ENCODE measurements at regions not wholly inside any gene's neighbourhood (a gene's known extent, or its start where the extent isn't known, plus 50 kb on each side); places are given as distances from the start of the nearest gene placed in this dataset.

- Histone ChIP-seq H2AFZ (ENCODE audit: low read depth) (no peak overlapping the region), H3K4me1 (ENCODE audit: low read depth, poor library complexity, severe bottlenecking) (no peaks in the 10 kb centered on the region), H3K4me2 (no peak overlapping the region)
These were observed 93.7 kb downstream of the SPTSSA start for GRCh38 chr14:34368115-34368970.

DNA sequence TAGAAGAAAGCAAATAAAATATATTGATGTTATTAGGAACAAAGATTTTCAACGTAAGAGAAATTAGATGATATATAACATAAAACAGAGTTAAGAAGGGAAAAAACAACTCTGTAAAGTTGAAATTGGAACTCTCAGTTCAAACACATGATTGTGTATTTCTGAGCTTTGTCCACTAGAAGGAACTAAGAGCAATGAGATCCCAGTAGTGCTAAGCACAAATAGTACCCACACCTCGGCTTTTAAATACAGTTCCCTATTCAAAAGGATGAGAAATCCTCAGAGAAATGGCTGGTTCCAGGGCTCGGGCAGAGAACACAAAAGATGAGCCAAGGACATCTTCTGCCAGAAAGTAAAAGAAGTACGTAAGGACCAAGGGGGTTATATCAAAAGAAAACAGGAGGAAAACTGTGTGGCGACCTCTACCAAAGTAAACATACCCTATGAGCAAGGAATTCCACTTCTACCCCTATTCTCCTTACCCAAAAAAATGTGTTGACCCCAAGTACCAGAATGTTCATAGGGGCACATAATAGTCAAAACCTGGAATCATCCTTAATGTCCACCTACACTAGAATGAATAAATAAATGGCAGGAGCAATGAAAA lies 96.6 kb downstream of the SPTSSA start:
- no peak overlapping the region for H2AFZ ChIP-seq (ENCODE audit: low read depth)
- no peak overlapping the region for H3K9ac ChIP-seq
- no peaks in the 10 kb centered on the region for H3K36me3 ChIP-seq (ENCODE audit: insufficient read depth)
- H3K27ac ChIP-seq = no peak overlapping the region
- H3K27me3 ChIP-seq (ENCODE audit: insufficient read depth, low read depth) = no peaks in the 10 kb centered on the region
- H3K79me2 ChIP-seq (ENCODE audit: insufficient read depth, low read depth) = no peaks in the 10 kb centered on the region
- H3K4me2 ChIP-seq = no peak overlapping the region
- H4K20me1 ChIP-seq (ENCODE audit: insufficient read depth) = no peaks in the 10 kb centered on the region
- TF ChIP-seq CTCF (conservative IDR thresholded peaks at IDR 0.05; ENCODE audit: low read depth, low read length) = no peak
- no peak overlapping the region for H3K4me3 ChIP-seq (IDR thresholded peaks at IDR 0.05; ENCODE audit: insufficient read depth, low read depth, low read length)
- H3K4me1 ChIP-seq (ENCODE audit: low read depth, poor library complexity, severe bottlenecking) = no peaks in the 10 kb centered on the region

More at GRCh38 chr14:34368115-34368970, 93.7 kb downstream of the SPTSSA start:
- Histone ChIP-seq H3K79me2 (ENCODE audit: insufficient read depth, low read depth) (no peaks in the 10 kb centered on the region), H4K20me1 (ENCODE audit: insufficient read depth) (no peaks in the 10 kb centered on the region), H3K27me3 (ENCODE audit: insufficient read depth, low read depth) (no peaks in the 10 kb centered on the region), H3K27ac (no peak overlapping the region), H3K9ac (no peak overlapping the region), H3K4me3 (IDR thresholded peaks at IDR 0.05; ENCODE audit: insufficient read depth, low read depth, low read length) (no peak overlapping the region), H3K36me3 (ENCODE audit: insufficient read depth) (no peaks in the 10 kb centered on the region)
- TF ChIP-seq CTCF (conservative IDR thresholded peaks at IDR 0.05; ENCODE audit: low read depth, low read length) = no peak

- Histone ChIP-seq H3K9ac (no peak overlapping the region), H3K4me3 (IDR thresholded peaks at IDR 0.05; ENCODE audit: insufficient read depth, low read depth, low read length) (no peak overlapping the region), H3K27ac (no peak overlapping the region), H3K4me2 (no peak overlapping the region), H3K79me2 (ENCODE audit: insufficient read depth, low read depth) (no peaks in the 10 kb centered on the region), H4K20me1 (ENCODE audit: insufficient read depth) (no peaks in the 10 kb centered on the region), H3K27me3 (ENCODE audit: insufficient read depth, low read depth) (no peaks in the 10 kb centered on the region), H2AFZ (ENCODE audit: low read depth) (no peak overlapping the region), H3K36me3 (ENCODE audit: insufficient read depth) (no peaks in the 10 kb centered on the region), H3K4me1 (ENCODE audit: low read depth, poor library complexity, severe bottlenecking) (peaks cover 4% of the 10 kb centered on the region)
- TF ChIP-seq CTCF (conservative IDR thresholded peaks at IDR 0.05; ENCODE audit: low read depth, low read length) = no peak
These were observed 97.8 kb downstream of the SPTSSA start for GRCh38 chr14:34364201-34364600.

- peaks cover 6% of the 10 kb centered on the region for H3K4me1 ChIP-seq (ENCODE audit: low read depth, poor library complexity, severe bottlenecking)
- H2AFZ ChIP-seq (ENCODE audit: low read depth) = no peak overlapping the region
- H3K9ac ChIP-seq = no peak overlapping the region
- H3K27ac ChIP-seq = no peak overlapping the region
- H4K20me1 ChIP-seq (ENCODE audit: insufficient read depth) = no peaks in the 10 kb centered on the region
- no peak overlapping the region for H3K4me3 ChIP-seq (IDR thresholded peaks at IDR 0.05; ENCODE audit: insufficient read depth, low read depth, low read length)
- no peaks in the 10 kb centered on the region for H3K27me3 ChIP-seq (ENCODE audit: insufficient read depth, low read depth)
- no peak overlapping the region for H3K4me2 ChIP-seq
- H3K36me3 ChIP-seq (ENCODE audit: insufficient read depth) = no peaks in the 10 kb centered on the region
- H3K79me2 ChIP-seq (ENCODE audit: insufficient read depth, low read depth) = no peaks in the 10 kb centered on the region
- no peak for TF ChIP-seq CTCF (conservative IDR thresholded peaks at IDR 0.05; ENCODE audit: low read depth, low read length)
These were observed 98.3 kb downstream of the SPTSSA start for GRCh38 chr14:34363733-34364134.

All from KMS-11 (cell line).